ENCODE measurements at regions not wholly inside any gene's neighbourhood (a gene's known extent, or its start where the extent isn't known, plus 50 kb on each side); places are given as distances from the start of the nearest gene placed in this dataset.

GRCh38 chr2:240232961-240233884 is 92.8 kb upstream of the OTOS start:
- no peaks in the 10 kb centered on the region for H3K27me3 ChIP-seq (ENCODE audit: control insufficient read depth in 3 of 3, insufficient read depth in 3 of 3, low read length in 3 of 3)
- peaks cover 27 to 43% (median 37%) of the 10 kb centered on the region in 3 donors for H3K4me1 ChIP-seq (ENCODE audit: control insufficient read depth in 3 of 3, insufficient read depth in 3 of 3, low read length in 3 of 3)
- H3K4me3 ChIP-seq (ENCODE audit: low read length in 3 of 3) = peak overlapping the region in 2 of 3 donors; percentile 56 to 62
- peak overlapping the region in 2 of 3 donors; percentile 53 to 70 for H3K9ac ChIP-seq (ENCODE audit: low read depth in 1 of 3, low read length in 3 of 3)
- peaks cover 0 to 5% (median 0%) of the 10 kb centered on the region in 3 donors for H3K9me3 ChIP-seq (ENCODE audit: control insufficient read depth in 3 of 3, low read length in 3 of 3)
- no peaks in the 10 kb centered on the region for H3K36me3 ChIP-seq (ENCODE audit: control insufficient read depth in 3 of 3, insufficient read depth in 3 of 3, low read length in 3 of 3)
- H3K27ac ChIP-seq (ENCODE audit: low read depth, low read length) = peak overlapping the region; percentile 54

- H3K4me3 ChIP-seq (ENCODE audit: low read length in 3 of 3) = no peak overlapping the region
- peaks cover 27 to 43% (median 37%) of the 10 kb centered on the region in 3 donors for H3K4me1 ChIP-seq (ENCODE audit: control insufficient read depth in 3 of 3, insufficient read depth in 3 of 3, low read length in 3 of 3)
- peaks cover 0 to 5% (median 0%) of the 10 kb centered on the region in 3 donors for H3K9me3 ChIP-seq (ENCODE audit: control insufficient read depth in 3 of 3, low read length in 3 of 3)
- no peaks in the 10 kb centered on the region for H3K36me3 ChIP-seq (ENCODE audit: control insufficient read depth in 3 of 3, insufficient read depth in 3 of 3, low read length in 3 of 3)
- peak overlapping the region in 2 of 3 donors; percentile 32 to 85 for H3K9ac ChIP-seq (ENCODE audit: low read depth in 1 of 3, low read length in 3 of 3)
- H3K27me3 ChIP-seq (ENCODE audit: control insufficient read depth in 3 of 3, insufficient read depth in 3 of 3, low read length in 3 of 3) = no peaks in the 10 kb centered on the region
- peak overlapping the region; percentile 48 for H3K27ac ChIP-seq (ENCODE audit: low read depth, low read length)
Observed at GRCh38 chr2:240233885-240234502, 93.5 kb upstream of the OTOS start.

- Histone ChIP-seq H3K4me1 (ENCODE audit: control insufficient read depth in 3 of 3, insufficient read depth in 3 of 3, low read length in 3 of 3) (peaks cover 27 to 43% (median 37%) of the 10 kb centered on the region in 3 donors), H3K27me3 (ENCODE audit: control insufficient read depth in 3 of 3, insufficient read depth in 3 of 3, low read length in 3 of 3) (no peaks in the 10 kb centered on the region), H3K9me3 (ENCODE audit: control insufficient read depth in 3 of 3, low read length in 3 of 3) (peaks cover 0 to 1% (median 0%) of the 10 kb centered on the region in 3 donors), H3K9ac (ENCODE audit: low read depth in 1 of 3, low read length in 3 of 3) (peak overlapping the region in 1 of 3 donors; percentile 85), H3K36me3 (ENCODE audit: control insufficient read depth in 3 of 3, insufficient read depth in 3 of 3, low read length in 3 of 3) (no peaks in the 10 kb centered on the region), H3K27ac (ENCODE audit: low read depth, low read length) (peak overlapping the region; percentile 48), H3K4me3 (ENCODE audit: low read length in 3 of 3) (no peak overlapping the region)
Observed at GRCh38 chr2:240234503-240234951, 94.1 kb upstream of the OTOS start.

GRCh38 chr2:240235149-240235803 is 94.8 kb upstream of the OTOS start:
- no peak overlapping the region for H3K4me3 ChIP-seq (ENCODE audit: low read length in 3 of 3)
- peak overlapping the region; percentile 90 for H3K27ac ChIP-seq (ENCODE audit: low read depth, low read length)

GRCh38 chr2:240235811-240236210 is 95.4 kb upstream of the OTOS start:
- H3K36me3 ChIP-seq (ENCODE audit: control insufficient read depth in 3 of 3, insufficient read depth in 3 of 3, low read length in 3 of 3) = no peaks in the 10 kb centered on the region
- H3K27ac ChIP-seq (ENCODE audit: low read depth, low read length) = peak overlapping the region; percentile 90
- no peak overlapping the region for H3K4me3 ChIP-seq (ENCODE audit: low read length in 3 of 3)
- H3K9me3 ChIP-seq (ENCODE audit: control insufficient read depth in 3 of 3, low read length in 3 of 3) = no peaks in the 10 kb centered on the region
- H3K4me1 ChIP-seq (ENCODE audit: control insufficient read depth in 3 of 3, insufficient read depth in 3 of 3, low read length in 3 of 3) = peaks cover 27 to 44% (median 43%) of the 10 kb centered on the region in 3 donors
- no peaks in the 10 kb centered on the region for H3K27me3 ChIP-seq (ENCODE audit: control insufficient read depth in 3 of 3, insufficient read depth in 3 of 3, low read length in 3 of 3)
- peak overlapping the region in 2 of 3 donors; percentile 47 to 85 for H3K9ac ChIP-seq (ENCODE audit: low read depth in 1 of 3, low read length in 3 of 3)

More at GRCh38 chr2:240235149-240235803, 94.8 kb upstream of the OTOS start:
- no peaks in the 10 kb centered on the region for H3K36me3 ChIP-seq (ENCODE audit: control insufficient read depth in 3 of 3, insufficient read depth in 3 of 3, low read length in 3 of 3)
- no peaks in the 10 kb centered on the region for H3K27me3 ChIP-seq (ENCODE audit: control insufficient read depth in 3 of 3, insufficient read depth in 3 of 3, low read length in 3 of 3)
- no peaks in the 10 kb centered on the region for H3K9me3 ChIP-seq (ENCODE audit: control insufficient read depth in 3 of 3, low read length in 3 of 3)
- H3K4me1 ChIP-seq (ENCODE audit: control insufficient read depth in 3 of 3, insufficient read depth in 3 of 3, low read length in 3 of 3) = peaks cover 27 to 43% (median 41%) of the 10 kb centered on the region in 3 donors
- H3K9ac ChIP-seq (ENCODE audit: low read depth in 1 of 3, low read length in 3 of 3) = peak overlapping the region in 1 of 3 donors; percentile 85

GRCh38 chr2:240236217-240237111 is 96.0 kb upstream of the OTOS start:
- Histone ChIP-seq H3K27me3 (ENCODE audit: control insufficient read depth in 3 of 3, insufficient read depth in 3 of 3, low read length in 3 of 3) (no peaks in the 10 kb centered on the region), H3K9ac (ENCODE audit: low read depth in 1 of 3, low read length in 3 of 3) (peak overlapping the region; percentile 60 to 85 (median 79)), H3K36me3 (ENCODE audit: control insufficient read depth in 3 of 3, insufficient read depth in 3 of 3, low read length in 3 of 3) (no peaks in the 10 kb centered on the region), H3K27ac (ENCODE audit: low read depth, low read length) (peak overlapping the region; percentile 90), H3K9me3 (ENCODE audit: control insufficient read depth in 3 of 3, low read length in 3 of 3) (no peaks in the 10 kb centered on the region), H3K4me1 (ENCODE audit: control insufficient read depth in 3 of 3, insufficient read depth in 3 of 3, low read length in 3 of 3) (peaks cover 27 to 44% (median 43%) of the 10 kb centered on the region in 3 donors), H3K4me3 (ENCODE audit: low read length in 3 of 3) (peak overlapping the region in 2 of 3 donors; percentile 34 to 35)

GRCh38 chr2:240237609-240238174 is 97.2 kb upstream of the OTOS start:
- no peak overlapping the region for H3K9ac ChIP-seq (ENCODE audit: low read depth in 1 of 3, low read length in 3 of 3)
- H3K9me3 ChIP-seq (ENCODE audit: control insufficient read depth in 3 of 3, low read length in 3 of 3) = no peaks in the 10 kb centered on the region
- H3K4me1 ChIP-seq (ENCODE audit: control insufficient read depth in 3 of 3, insufficient read depth in 3 of 3, low read length in 3 of 3) = peaks cover 27 to 43% (median 39%) of the 10 kb centered on the region in 3 donors
- H3K36me3 ChIP-seq (ENCODE audit: control insufficient read depth in 3 of 3, insufficient read depth in 3 of 3, low read length in 3 of 3) = no peaks in the 10 kb centered on the region
- H3K27me3 ChIP-seq (ENCODE audit: control insufficient read depth in 3 of 3, insufficient read depth in 3 of 3, low read length in 3 of 3) = no peaks in the 10 kb centered on the region
- H3K27ac ChIP-seq (ENCODE audit: low read depth, low read length) = peak overlapping the region; percentile 90
- peak overlapping the region in 1 of 3 donors; percentile 14 for H3K4me3 ChIP-seq (ENCODE audit: low read length in 3 of 3)

- H3K4me3 ChIP-seq (ENCODE audit: low read length in 3 of 3) = no peak overlapping the region
- no peak overlapping the region for H3K27ac ChIP-seq (ENCODE audit: low read depth, low read length)
- no peaks in the 10 kb centered on the region for H3K27me3 ChIP-seq (ENCODE audit: control insufficient read depth in 3 of 3, insufficient read depth in 3 of 3, low read length in 3 of 3)
- no peaks in the 10 kb centered on the region for H3K9me3 ChIP-seq (ENCODE audit: control insufficient read depth in 3 of 3, low read length in 3 of 3)
- peaks cover 27 to 41% (median 38%) of the 10 kb centered on the region in 3 donors for H3K4me1 ChIP-seq (ENCODE audit: control insufficient read depth in 3 of 3, insufficient read depth in 3 of 3, low read length in 3 of 3)
- H3K9ac ChIP-seq (ENCODE audit: low read depth in 1 of 3, low read length in 3 of 3) = no peak overlapping the region
- no peaks in the 10 kb centered on the region for H3K36me3 ChIP-seq (ENCODE audit: control insufficient read depth in 3 of 3, insufficient read depth in 3 of 3, low read length in 3 of 3)
Observed at GRCh38 chr2:240238201-240238600, 97.7 kb upstream of the OTOS start.

- H3K4me1 ChIP-seq (ENCODE audit: control insufficient read depth in 3 of 3, insufficient read depth in 3 of 3, low read length in 3 of 3) = peaks cover 27 to 41% (median 37%) of the 10 kb centered on the region in 3 donors
- H3K36me3 ChIP-seq (ENCODE audit: control insufficient read depth in 3 of 3, insufficient read depth in 3 of 3, low read length in 3 of 3) = no peaks in the 10 kb centered on the region
- H3K4me3 ChIP-seq (ENCODE audit: low read length in 3 of 3) = no peak overlapping the region
- no peak overlapping the region for H3K9ac ChIP-seq (ENCODE audit: low read depth in 1 of 3, low read length in 3 of 3)
- H3K27me3 ChIP-seq (ENCODE audit: control insufficient read depth in 3 of 3, insufficient read depth in 3 of 3, low read length in 3 of 3) = no peaks in the 10 kb centered on the region
- no peak overlapping the region for H3K27ac ChIP-seq (ENCODE audit: low read depth, low read length)
- no peaks in the 10 kb centered on the region for H3K9me3 ChIP-seq (ENCODE audit: control insufficient read depth in 3 of 3, low read length in 3 of 3)
Observed at GRCh38 chr2:240238786-240239185, 98.3 kb upstream of the OTOS start.
